ENCODE measurements at regions not wholly inside any gene's neighbourhood (a gene's known extent, or its start where the extent isn't known, plus 50 kb on each side); places are given as distances from the start of the nearest gene placed in this dataset.

GRCh38 chr3:127426444-127427153 is 138.8 kb upstream of the PRR20G start:
- Histone ChIP-seq H3K27me3 (ENCODE audit: control insufficient read depth in 2 of 2, insufficient read depth in 2 of 2, low read length in 2 of 2) (peaks cover 3 to 31% of the 10 kb centered on the region in 2 donors), H3K27ac (ENCODE audit: low read depth in 1 of 2, low read length in 2 of 2) (no peak overlapping the region), H3K79me2 (ENCODE audit: insufficient read depth, low read length) (no peaks in the 10 kb centered on the region), H3K4me2 (replicated peaks; ENCODE audit: extremely low read depth, low read length, poor library complexity, severe bottlenecking) (no peak overlapping the region), H3K9ac (ENCODE audit: insufficient read depth, low read length, poor library complexity, severe bottlenecking) (no peak overlapping the region), H3K4me1 (ENCODE audit: control insufficient read depth in 1 of 2, insufficient read depth in 2 of 2, low read length in 2 of 2) (no peaks in the 10 kb centered on the region), H4K20me1 (ENCODE audit: insufficient read depth, low read length) (no peaks in the 10 kb centered on the region), H2AFZ (ENCODE audit: insufficient read depth, low read depth, low read length, poor library complexity, severe bottlenecking) (no peak overlapping the region), H3K36me3 (replicated peaks in 1 of 2; ENCODE audit: control insufficient read depth in 1 of 2, insufficient read depth in 2 of 2, low read length in 2 of 2) (no peaks in the 10 kb centered on the region), H3K9me3 (replicated peaks in 1 of 2; ENCODE audit: control insufficient read depth in 1 of 2, insufficient read depth in 1 of 2, low read length in 2 of 2) (no peaks in the 10 kb centered on the region), H3K4me3 (replicated peaks in 1 of 3; ENCODE audit: low read depth in 2 of 3, low read length in 3 of 3) (no peak overlapping the region)
- intact Hi-C loops (cut with micrococcal nuclease) = no loop called here
- H3K36me3 Mint-ChIP-seq = no peaks in the 10 kb centered on the region
- peaks cover 0 to 3% (median 0%) of the 10 kb centered on the region in 7 donors for H3K9me3 Mint-ChIP-seq
- H3K4me1 Mint-ChIP-seq = no peaks in the 10 kb centered on the region
- peaks cover 44 to 63% (median 45%) of the 10 kb centered on the region in 3 donors for H3K27me3 Mint-ChIP-seq (ENCODE audit: low read depth in 3 of 3)
- DNase-seq = no peak
- no peak overlapping the region for H3K27ac Mint-ChIP-seq
- H3K4me3 Mint-ChIP-seq = no peak overlapping the region
- WGBS (ENCODE audit: insufficient coverage) = 60% methylated on average over 9 of the region's 18 CpGs
- TF ChIP-seq, protein P1, sequence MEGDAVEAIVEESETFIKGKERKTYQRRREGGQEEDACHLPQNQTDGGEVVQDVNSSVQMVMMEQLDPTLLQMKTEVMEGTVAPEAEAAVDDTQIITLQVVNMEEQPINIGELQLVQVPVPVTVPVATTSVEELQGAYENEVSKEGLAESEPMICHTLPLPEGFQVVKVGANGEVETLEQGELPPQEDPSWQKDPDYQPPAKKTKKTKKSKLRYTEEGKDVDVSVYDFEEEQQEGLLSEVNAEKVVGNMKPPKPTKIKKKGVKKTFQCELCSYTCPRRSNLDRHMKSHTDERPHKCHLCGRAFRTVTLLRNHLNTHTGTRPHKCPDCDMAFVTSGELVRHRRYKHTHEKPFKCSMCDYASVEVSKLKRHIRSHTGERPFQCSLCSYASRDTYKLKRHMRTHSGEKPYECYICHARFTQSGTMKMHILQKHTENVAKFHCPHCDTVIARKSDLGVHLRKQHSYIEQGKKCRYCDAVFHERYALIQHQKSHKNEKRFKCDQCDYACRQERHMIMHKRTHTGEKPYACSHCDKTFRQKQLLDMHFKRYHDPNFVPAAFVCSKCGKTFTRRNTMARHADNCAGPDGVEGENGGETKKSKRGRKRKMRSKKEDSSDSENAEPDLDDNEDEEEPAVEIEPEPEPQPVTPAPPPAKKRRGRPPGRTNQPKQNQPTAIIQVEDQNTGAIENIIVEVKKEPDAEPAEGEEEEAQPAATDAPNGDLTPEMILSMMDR (IDR thresholded peaks at IDR 0.05) = no peak

GRCh38 chr3:127425505-127426443 is 137.9 kb upstream of the PRR20G start:
- H3K27me3 ChIP-seq (ENCODE audit: control insufficient read depth in 2 of 2, insufficient read depth in 2 of 2, low read length in 2 of 2) = peaks cover 3 to 33% of the 10 kb centered on the region in 2 donors
- no peak overlapping the region for H3K27ac Mint-ChIP-seq
- peaks cover 40 to 66% (median 46%) of the 10 kb centered on the region in 3 donors for H3K27me3 Mint-ChIP-seq (ENCODE audit: low read depth in 3 of 3)

More at GRCh38 chr3:127425505-127426443, 137.9 kb upstream of the PRR20G start:
- Histone ChIP-seq H3K4me3 (replicated peaks in 1 of 3; ENCODE audit: low read depth in 2 of 3, low read length in 3 of 3) (no peak overlapping the region), H3K9me3 (replicated peaks in 1 of 2; ENCODE audit: control insufficient read depth in 1 of 2, insufficient read depth in 1 of 2, low read length in 2 of 2) (no peaks in the 10 kb centered on the region), H3K4me1 (ENCODE audit: control insufficient read depth in 1 of 2, insufficient read depth in 2 of 2, low read length in 2 of 2) (no peaks in the 10 kb centered on the region), H3K4me2 (replicated peaks; ENCODE audit: extremely low read depth, low read length, poor library complexity, severe bottlenecking) (no peak overlapping the region), H3K27ac (ENCODE audit: low read depth in 1 of 2, low read length in 2 of 2) (no peak overlapping the region), H3K79me2 (ENCODE audit: insufficient read depth, low read length) (no peaks in the 10 kb centered on the region), H3K9ac (ENCODE audit: insufficient read depth, low read length, poor library complexity, severe bottlenecking) (no peak overlapping the region), H3K36me3 (replicated peaks in 1 of 2; ENCODE audit: control insufficient read depth in 1 of 2, insufficient read depth in 2 of 2, low read length in 2 of 2) (no peaks in the 10 kb centered on the region), H4K20me1 (ENCODE audit: insufficient read depth, low read length) (no peaks in the 10 kb centered on the region), H2AFZ (ENCODE audit: insufficient read depth, low read depth, low read length, poor library complexity, severe bottlenecking) (no peak overlapping the region)
- TF ChIP-seq, protein P1 (IDR thresholded peaks at IDR 0.05) = no peak
- WGBS (ENCODE audit: insufficient coverage) = 87% methylated on average over 18 of the region's 20 CpGs
- Mint-ChIP-seq H3K9me3 (peaks cover 0 to 3% (median 0%) of the 10 kb centered on the region in 7 donors), H3K36me3 (no peaks in the 10 kb centered on the region), H3K4me1 (no peaks in the 10 kb centered on the region), H3K4me3 (peak overlapping the region in 1 of 2 donors; percentile 40)
- DNase-seq = no peak
- intact Hi-C loops (cut with micrococcal nuclease) = no loop called here
